ENCODE measurements at regions not wholly inside any gene's neighbourhood (a gene's known extent, or its start where the extent isn't known, plus 50 kb on each side); places are given as distances from the start of the nearest gene placed in this dataset.

DNA sequence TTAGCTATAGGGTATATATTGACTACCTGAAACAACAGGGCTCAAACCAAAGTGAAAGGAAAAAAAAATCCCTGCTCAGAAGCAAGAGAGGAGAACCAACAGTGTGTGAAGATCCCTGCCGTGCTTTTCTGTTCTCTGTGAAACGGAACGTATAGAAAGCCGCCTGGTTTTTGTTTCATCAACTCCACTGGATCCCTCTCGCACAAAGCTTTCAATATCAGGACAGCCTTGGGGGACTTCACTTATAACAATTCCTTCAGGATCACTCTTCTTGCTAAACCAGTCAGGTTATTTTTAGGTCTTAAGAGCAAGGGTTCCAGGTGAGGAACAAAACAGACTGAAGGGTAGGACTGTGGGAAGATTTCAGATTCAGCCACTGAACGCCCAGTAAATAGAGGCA lies 151.1 kb upstream of the CACNA2D1 start:
- H3K9me2 ChIP-seq (ENCODE audit: insufficient read depth): no peaks in the 10 kb centered on the region
- no peaks in the 10 kb centered on the region for H3K9me3 ChIP-seq (ENCODE audit: insufficient read depth, low read depth)
- peaks cover 20% of the 10 kb centered on the region; the same call in 1 of the 2 replicates for H3K4me1 ChIP-seq (replicated peaks; ENCODE audit: insufficient read depth)
- H3K27me3 ChIP-seq (ENCODE audit: insufficient read depth, low read depth): no peaks in the 10 kb centered on the region
- no peaks in the 10 kb centered on the region for H3K79me2 ChIP-seq (ENCODE audit: low read depth)
- no peaks in the 10 kb centered on the region for H4K20me1 ChIP-seq (ENCODE audit: insufficient read depth)
- intact Hi-C loops (cut with micrococcal nuclease; ENCODE audit: unreplicated experiment): no loop called here
- TF ChIP-seq EZH2 (IDR thresholded peaks at IDR 0.05; ENCODE audit: low read depth) (no peak), CTCF (conservative IDR thresholded peaks at IDR 0.05) (no peak)
- BruUV-seq (replicated peaks): no TSS peak
- ChIA-PET CTCF (interaction anchor here (1.1 kb wide), 1 partner anchor 360 kb away, joined by 4 read pairs; no protein-coding TSS in a partner anchor), POLR2A (ENCODE audit: unreplicated experiment) (interaction anchor here (0.6 kb wide), 1 partner anchor 143 kb away, joined by 4 read pairs; no protein-coding TSS in a partner anchor)
- H3K27ac ChIP-seq: peak overlapping the region; percentile 4; the same call in 1 of the 2 replicates
- DNase-seq: peak in 1 of 2 experiments; percentile 7
- peak overlapping the region; percentile 50 for H3K4me2 ChIP-seq
- H3K4me3 ChIP-seq: no peak overlapping the region
- H2AFZ ChIP-seq: peak overlapping the region; percentile 55; the same call in 1 of the 2 replicates
- H3F3A ChIP-seq (ENCODE audit: insufficient read depth, low read depth): no peaks in the 10 kb centered on the region
- H3K36me3 ChIP-seq (ENCODE audit: low read depth): no peaks in the 10 kb centered on the region

DNA sequence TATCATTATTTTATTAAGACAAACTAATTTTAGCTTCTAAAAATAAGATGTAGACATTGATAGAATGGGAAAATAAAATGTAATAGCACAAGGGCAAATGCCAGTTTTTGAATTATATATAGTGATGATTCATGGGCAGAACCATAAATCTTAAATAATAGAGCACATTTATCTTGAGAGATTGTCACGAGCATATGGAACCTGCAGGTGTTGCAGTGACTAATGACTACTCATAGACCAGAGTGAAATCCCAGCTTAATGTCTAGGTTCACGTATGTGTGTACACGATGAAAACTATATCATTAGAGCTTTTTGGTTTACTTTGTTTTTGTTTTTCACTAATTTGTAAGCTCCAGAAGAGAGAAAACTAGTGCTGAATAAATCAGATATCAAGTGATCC lies 150.2 kb upstream of the CACNA2D1 start:
- no peak overlapping the region for H3K4me3 ChIP-seq
- H3K27ac ChIP-seq: peak overlapping the region; percentile 4; the same call in 1 of the 2 replicates
- intact Hi-C loops (cut with micrococcal nuclease; ENCODE audit: unreplicated experiment): no loop called here
- H3K36me3 ChIP-seq (ENCODE audit: low read depth): no peaks in the 10 kb centered on the region
- H3F3A ChIP-seq (ENCODE audit: insufficient read depth, low read depth): no peaks in the 10 kb centered on the region
- POLR2A ChIA-PET (ENCODE audit: unreplicated experiment): no interaction called here
- CTCF ChIA-PET: interaction anchor here (0.9 to 1.1 kb wide), 2 partner anchors 22 to 359 kb away, joined by 3 to 4 read pairs; no protein-coding TSS in a partner anchor
- no peaks in the 10 kb centered on the region for H4K20me1 ChIP-seq (ENCODE audit: insufficient read depth)
- peaks cover 18% of the 10 kb centered on the region; the same call in 1 of the 2 replicates for H3K4me1 ChIP-seq (replicated peaks; ENCODE audit: insufficient read depth)
- H3K27me3 ChIP-seq (ENCODE audit: insufficient read depth, low read depth): no peaks in the 10 kb centered on the region
- DNase-seq: peak in 1 of 2 experiments; percentile 69
- peak overlapping the region; percentile 55; the same call in 1 of the 2 replicates for H2AFZ ChIP-seq
- H3K79me2 ChIP-seq (ENCODE audit: low read depth): no peaks in the 10 kb centered on the region
- peak overlapping the region; percentile 50; the same call in 1 of the 2 replicates for H3K4me2 ChIP-seq
- no peaks in the 10 kb centered on the region for H3K9me2 ChIP-seq (ENCODE audit: insufficient read depth)
- H3K9me3 ChIP-seq (ENCODE audit: insufficient read depth, low read depth): no peaks in the 10 kb centered on the region
- BruUV-seq (replicated peaks): no TSS peak
- no peak for TF ChIP-seq CTCF (conservative IDR thresholded peaks at IDR 0.05)
- no peak for TF ChIP-seq EZH2 (IDR thresholded peaks at IDR 0.05; ENCODE audit: low read depth)

GRCh38 chr7:82592416-82592815 lies 148.8 kb upstream of the CACNA2D1 start:
- H3K27me3 ChIP-seq (ENCODE audit: insufficient read depth, low read depth): no peaks in the 10 kb centered on the region
- no peak overlapping the region for H2AFZ ChIP-seq
- peaks cover 16% of the 10 kb centered on the region; the same call in 1 of the 2 replicates for H3K4me1 ChIP-seq (replicated peaks; ENCODE audit: insufficient read depth)
- intact Hi-C loops (cut with micrococcal nuclease; ENCODE audit: unreplicated experiment): no loop called here
- no peaks in the 10 kb centered on the region for H3K9me2 ChIP-seq (ENCODE audit: insufficient read depth)
- BruUV-seq (replicated peaks): no TSS peak
- no peaks in the 10 kb centered on the region for H3F3A ChIP-seq (ENCODE audit: insufficient read depth, low read depth)
- CTCF ChIA-PET: no interaction called here
- no peaks in the 10 kb centered on the region for H4K20me1 ChIP-seq (ENCODE audit: insufficient read depth)
- H3K9me3 ChIP-seq (ENCODE audit: insufficient read depth, low read depth): no peaks in the 10 kb centered on the region; the same call in 1 of the 2 replicates
- POLR2A ChIA-PET (ENCODE audit: unreplicated experiment): no interaction called here
- H3K4me3 ChIP-seq: no peak overlapping the region
- no peak for DNase-seq
- H3K27ac ChIP-seq: no peak overlapping the region
- no peaks in the 10 kb centered on the region for H3K36me3 ChIP-seq (ENCODE audit: low read depth)
- no peak overlapping the region for H3K4me2 ChIP-seq
- H3K79me2 ChIP-seq (ENCODE audit: low read depth): no peaks in the 10 kb centered on the region
- TF ChIP-seq CTCF (conservative IDR thresholded peaks at IDR 0.05) (no peak), EZH2 (IDR thresholded peaks at IDR 0.05; ENCODE audit: low read depth) (no peak)

All from PC-9 (cell line).